ENCODE measurements at regions not wholly inside any gene's neighbourhood (a gene's known extent, or its start where the extent isn't known, plus 50 kb on each side); places are given as distances from the start of the nearest gene placed in this dataset.

- TF ChIP-seq EZH2phosphoT487 (IDR thresholded peaks at IDR 0.05; ENCODE audit: insufficient read depth, low read depth) (no peak), EZH2 (IDR thresholded peaks at IDR 0.05; ENCODE audit: insufficient read depth, poor library complexity, severe bottlenecking) (no peak)
Observed at GRCh38 chr3:157602424-157602823, 99.2 kb upstream of the VEPH1 start.
